ENCODE measurements at regions not wholly inside any gene's neighbourhood (a gene's known extent, or its start where the extent isn't known, plus 50 kb on each side); places are given as distances from the start of the nearest gene placed in this dataset.

GRCh38 chr18:7429831-7430230 is 137.3 kb upstream of the PTPRM start:
- DNase-seq, result no peak

GRCh38 chr18:7436166-7436565 is 130.9 kb upstream of the PTPRM start:
- DNase-seq, result no peak

- no peak for DNase-seq
Observed at GRCh38 chr18:7437870-7438269, 129.2 kb upstream of the PTPRM start.

GRCh38 chr18:7438646-7439045 is 128.5 kb upstream of the PTPRM start:
- no peak for DNase-seq

- no peak for DNase-seq
Observed at GRCh38 chr18:7447318-7448028, 119.6 kb upstream of the PTPRM start.

GRCh38 chr18:7452331-7452730 is 114.8 kb upstream of the PTPRM start:
- peak; percentile 7 for DNase-seq

GRCh38 chr18:7454429-7454828 is 112.7 kb upstream of the PTPRM start:
- no peak for DNase-seq

GRCh38 chr18:7456376-7456775 is 110.7 kb upstream of the PTPRM start:
- DNase-seq, result no peak

GRCh38 chr18:7457262-7457661 is 109.9 kb upstream of the PTPRM start:
- no peak for DNase-seq

- DNase-seq, result no peak
Observed at GRCh38 chr18:7458884-7459283, 108.2 kb upstream of the PTPRM start.

GRCh38 chr18:7459851-7460770 is 107.0 kb upstream of the PTPRM start:
- DNase-seq, result no peak

GRCh38 chr18:7464245-7464966 is 102.7 kb upstream of the PTPRM start:
- no peak for DNase-seq

GRCh38 chr18:7466190-7466589 is 100.9 kb upstream of the PTPRM start:
- no peak for DNase-seq

- peak; percentile 8 for DNase-seq
Observed at GRCh38 chr18:7467708-7468466, 99.2 kb upstream of the PTPRM start.

GRCh38 chr18:7470101-7470500 is 97.0 kb upstream of the PTPRM start:
- no peak for DNase-seq

- no peak for DNase-seq
Observed at GRCh38 chr18:7470503-7470902, 96.6 kb upstream of the PTPRM start.

- no peak for DNase-seq
Observed at GRCh38 chr18:7476386-7476785, 90.7 kb upstream of the PTPRM start.

GRCh38 chr18:7479756-7480155 is 87.4 kb upstream of the PTPRM start:
- no peak for DNase-seq

GRCh38 chr18:7480879-7481278 is 86.2 kb upstream of the PTPRM start:
- no peak for DNase-seq

- DNase-seq, result no peak
Observed at GRCh38 chr18:7482342-7482741, 84.8 kb upstream of the PTPRM start.

GRCh38 chr18:7485616-7486015 is 81.5 kb upstream of the PTPRM start:
- DNase-seq, result no peak

- DNase-seq, result no peak
Observed at GRCh38 chr18:7488571-7488970, 78.5 kb upstream of the PTPRM start.

- no peak for DNase-seq
Observed at GRCh38 chr18:7490104-7490503, 77.0 kb upstream of the PTPRM start.

Data from NCI-H146 (cell line).